GM10266 (cell line): ENCODE measurements at regions not wholly inside any gene's neighbourhood (a gene's known extent, or its start where the extent isn't known, plus 50 kb on each side); places are given as distances from the start of the nearest gene placed in this dataset.

Experiments used
- DNase-seq: peaks from one replicate; pipeline ENCODE4 v3.0.0; 2012; ENCODE audit errors: extremely low spot score
- CTCF ChIP-seq: IDR thresholded peaks from 2 replicates; pipeline ENCODE4 v1.5.1; 2012; ENCODE audit warnings: mild to moderate bottlenecking, low read depth; ENCODE audit not compliant: control insufficient read depth, insufficient read depth; ENCODE audit errors: missing control alignments

- no peak for DNase-seq
- no peak for TF ChIP-seq CTCF
Measured at GRCh38 chr10:33493978-33494377, 159.5 kb upstream of the NRP1 start.

GRCh38 chr10:33493497-33493896, 159.0 kb upstream of the NRP1 start:
- no peak for DNase-seq
- no peak for TF ChIP-seq CTCF

GRCh38 chr10:33492701-33493345, 158.4 kb upstream of the NRP1 start:
- no peak for DNase-seq
- TF ChIP-seq CTCF, result no peak

- no peak for TF ChIP-seq CTCF
- no peak for DNase-seq
Measured at GRCh38 chr10:33489501-33490176, 155.2 kb upstream of the NRP1 start.

GRCh38 chr10:33487014-33487776, 152.7 kb upstream of the NRP1 start:
- TF ChIP-seq CTCF, result no peak
- no peak for DNase-seq

- no peak for TF ChIP-seq CTCF
- DNase-seq, result no peak
Measured at GRCh38 chr10:33485276-33485675, 150.8 kb upstream of the NRP1 start.

GRCh38 chr10:33484787-33485186, 150.3 kb upstream of the NRP1 start:
- no peak for DNase-seq
- no peak for TF ChIP-seq CTCF
